ENCODE measurements at regions not wholly inside any gene's neighbourhood (a gene's known extent, or its start where the extent isn't known, plus 50 kb on each side); places are given as distances from the start of the nearest gene placed in this dataset.

DNA sequence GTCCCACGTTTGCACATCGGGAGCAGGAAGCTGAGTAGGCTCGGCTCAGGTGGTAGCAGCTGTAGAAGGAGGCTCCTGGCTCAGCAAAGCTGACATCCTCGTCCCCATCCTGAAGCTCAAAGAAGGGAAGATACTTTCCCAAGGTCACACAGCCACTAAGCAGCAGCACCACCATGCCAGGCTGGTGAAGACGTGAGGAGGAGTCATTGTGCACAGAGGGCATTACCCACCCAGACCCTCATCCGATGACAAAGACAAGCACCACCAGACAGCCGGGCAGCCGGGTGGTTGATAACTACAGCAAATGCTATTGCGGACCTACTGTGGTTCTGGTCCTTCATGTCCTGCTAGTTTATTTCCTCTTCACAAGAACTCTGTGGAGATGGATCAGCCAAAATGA lies 186.9 kb downstream of the MATN1 start:
- ChIA-PET RAD21 (ENCODE audit: low non-redundant PET in 1 of 2, low total read pairs in 2 of 2, uncharacterized antibody in 2 of 2, unreplicated experiment in 2 of 2) (no interaction called here), CTCF (no interaction called here)
- DNase-seq (ENCODE audit: low read depth, low spot score) = no peak

DNA sequence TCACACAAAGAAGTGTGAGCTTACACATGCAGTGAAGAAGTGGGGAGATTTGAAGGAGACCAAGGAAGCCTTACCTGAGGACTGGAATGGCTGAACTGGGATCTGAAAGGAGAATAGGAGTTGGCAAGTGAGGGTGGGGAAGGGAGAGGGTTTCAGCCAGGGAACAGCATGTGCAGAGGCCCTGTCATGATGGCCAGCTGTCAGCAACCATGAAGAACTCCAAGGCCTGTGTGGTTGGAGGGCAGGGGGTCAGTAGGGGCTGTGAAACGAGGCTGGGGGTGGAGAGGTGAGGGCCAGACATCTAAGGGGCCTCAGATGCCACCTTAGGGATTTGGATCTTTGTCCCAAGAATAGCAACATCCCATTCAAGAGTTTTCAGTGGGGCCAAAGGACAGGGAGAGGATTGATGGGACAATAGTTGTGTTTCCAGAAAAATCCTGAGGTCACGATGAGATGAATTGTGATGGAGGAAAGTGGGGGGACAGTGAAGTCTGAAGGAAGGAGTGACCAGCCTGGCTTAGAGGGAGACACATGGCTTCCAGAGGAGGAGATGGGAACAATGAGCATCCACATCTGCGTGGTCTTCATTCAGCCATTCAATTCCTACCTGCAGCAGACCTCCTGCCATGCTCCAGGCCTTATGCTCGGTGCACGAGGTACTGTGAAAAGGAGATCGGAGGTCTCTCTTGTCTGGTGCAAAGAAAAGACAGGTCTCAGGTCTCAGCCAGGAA lies 187.6 kb downstream of the MATN1 start:
- Histone ChIP-seq H3K36me3 (ENCODE audit: control insufficient read depth in 1 of 2, insufficient read depth in 2 of 2, low read length in 2 of 2) (no peaks in the 10 kb centered on the region), H3K4me1 (ENCODE audit: control insufficient read depth in 1 of 2, insufficient read depth in 2 of 2, low read length in 2 of 2) (no peaks in the 10 kb centered on the region), H3K4me3 (replicated peaks in 1 of 2; ENCODE audit: low read depth in 1 of 2, low read length in 2 of 2) (no peak overlapping the region), H3K9me2 (ENCODE audit: insufficient read depth) (no peaks in the 10 kb centered on the region), H3K79me2 (ENCODE audit: insufficient read depth, low read length) (no peaks in the 10 kb centered on the region), H3K27ac (ENCODE audit: low read depth, low read length) (no peak overlapping the region), H3K27me3 (ENCODE audit: insufficient read depth, low read length) (no peaks in the 10 kb centered on the region), H3K9ac (ENCODE audit: low read length) (no peak overlapping the region), H3K4me2 (ENCODE audit: low read length) (no peak overlapping the region), H2AFZ (ENCODE audit: low read depth, low read length, poor library complexity, severe bottlenecking) (no peak overlapping the region), H3K9me3 (ENCODE audit: control insufficient read depth in 1 of 2, insufficient read depth in 1 of 2, low read depth in 1 of 2, low read length in 2 of 2) (no peaks in the 10 kb centered on the region), H4K20me1 (ENCODE audit: insufficient read depth) (no peaks in the 10 kb centered on the region)
- DNase-seq (ENCODE audit: low read depth, low spot score) (no peak), ATAC-seq (no peak)
- BruUV-seq (replicated peaks) = no TSS peak
- intact Hi-C loops (cut with micrococcal nuclease) = no loop called here
- ChIA-PET RAD21 (ENCODE audit: low non-redundant PET in 1 of 2, low total read pairs in 2 of 2, uncharacterized antibody in 2 of 2, unreplicated experiment in 2 of 2) (no interaction called here), POLR2A (no interaction called here), CTCF (no interaction called here)
- TF ChIP-seq EGR1 (IDR thresholded peaks at IDR 0.05; ENCODE audit: low read depth) = no peak
- TF ChIP-seq, protein P1, sequence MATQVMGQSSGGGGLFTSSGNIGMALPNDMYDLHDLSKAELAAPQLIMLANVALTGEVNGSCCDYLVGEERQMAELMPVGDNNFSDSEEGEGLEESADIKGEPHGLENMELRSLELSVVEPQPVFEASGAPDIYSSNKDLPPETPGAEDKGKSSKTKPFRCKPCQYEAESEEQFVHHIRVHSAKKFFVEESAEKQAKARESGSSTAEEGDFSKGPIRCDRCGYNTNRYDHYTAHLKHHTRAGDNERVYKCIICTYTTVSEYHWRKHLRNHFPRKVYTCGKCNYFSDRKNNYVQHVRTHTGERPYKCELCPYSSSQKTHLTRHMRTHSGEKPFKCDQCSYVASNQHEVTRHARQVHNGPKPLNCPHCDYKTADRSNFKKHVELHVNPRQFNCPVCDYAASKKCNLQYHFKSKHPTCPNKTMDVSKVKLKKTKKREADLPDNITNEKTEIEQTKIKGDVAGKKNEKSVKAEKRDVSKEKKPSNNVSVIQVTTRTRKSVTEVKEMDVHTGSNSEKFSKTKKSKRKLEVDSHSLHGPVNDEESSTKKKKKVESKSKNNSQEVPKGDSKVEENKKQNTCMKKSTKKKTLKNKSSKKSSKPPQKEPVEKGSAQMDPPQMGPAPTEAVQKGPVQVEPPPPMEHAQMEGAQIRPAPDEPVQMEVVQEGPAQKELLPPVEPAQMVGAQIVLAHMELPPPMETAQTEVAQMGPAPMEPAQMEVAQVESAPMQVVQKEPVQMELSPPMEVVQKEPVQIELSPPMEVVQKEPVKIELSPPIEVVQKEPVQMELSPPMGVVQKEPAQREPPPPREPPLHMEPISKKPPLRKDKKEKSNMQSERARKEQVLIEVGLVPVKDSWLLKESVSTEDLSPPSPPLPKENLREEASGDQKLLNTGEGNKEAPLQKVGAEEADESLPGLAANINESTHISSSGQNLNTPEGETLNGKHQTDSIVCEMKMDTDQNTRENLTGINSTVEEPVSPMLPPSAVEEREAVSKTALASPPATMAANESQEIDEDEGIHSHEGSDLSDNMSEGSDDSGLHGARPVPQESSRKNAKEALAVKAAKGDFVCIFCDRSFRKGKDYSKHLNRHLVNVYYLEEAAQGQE (IDR thresholded peaks at IDR 0.05; ENCODE audit: low read depth) = no peak

More for the DNA sequence above, 186.9 kb downstream of the MATN1 start:
- Histone ChIP-seq H3K9me2 (ENCODE audit: insufficient read depth) (no peaks in the 10 kb centered on the region), H2AFZ (ENCODE audit: low read depth, low read length, poor library complexity, severe bottlenecking) (no peak overlapping the region), H3K79me2 (ENCODE audit: insufficient read depth, low read length) (no peaks in the 10 kb centered on the region), H3K4me1 (ENCODE audit: control insufficient read depth in 1 of 2, insufficient read depth in 2 of 2, low read length in 2 of 2) (no peaks in the 10 kb centered on the region), H3K4me3 (replicated peaks in 1 of 2; ENCODE audit: low read depth in 1 of 2, low read length in 2 of 2) (no peak overlapping the region), H3K36me3 (ENCODE audit: control insufficient read depth in 1 of 2, insufficient read depth in 2 of 2, low read length in 2 of 2) (no peaks in the 10 kb centered on the region), H3K9me3 (ENCODE audit: control insufficient read depth in 1 of 2, insufficient read depth in 1 of 2, low read depth in 1 of 2, low read length in 2 of 2) (no peaks in the 10 kb centered on the region), H3K4me2 (ENCODE audit: low read length) (no peak overlapping the region), H3K9ac (ENCODE audit: low read length) (no peak overlapping the region), H3K27me3 (ENCODE audit: insufficient read depth, low read length) (no peaks in the 10 kb centered on the region), H3K27ac (ENCODE audit: low read depth, low read length) (no peak overlapping the region), H4K20me1 (ENCODE audit: insufficient read depth) (no peaks in the 10 kb centered on the region)
- TF ChIP-seq SIN3A (IDR thresholded peaks at IDR 0.05; ENCODE audit: low read depth) = no peak
- POLR2A ChIA-PET = no interaction called here
- BruUV-seq (replicated peaks) = no TSS peak
- no peak for ATAC-seq
- intact Hi-C loops (cut with micrococcal nuclease) = no loop called here

All from HCT116 (cell line).